HEK293T (cell line): ENCODE measurements at regions not wholly inside any gene's neighbourhood (a gene's known extent, or its start where the extent isn't known, plus 50 kb on each side); places are given as distances from the start of the nearest gene placed in this dataset.

Experiments
- ARNT ChIP-seq: fragments of 450-650 bp; IDR thresholded peaks from 2 replicates; pipeline ENCODE4 v1.6.1; 2017; ENCODE audit warnings: mild to moderate bottlenecking
- BHLHE40 ChIP-seq: fragments of 450-650 bp; IDR thresholded peaks from 2 replicates; pipeline ENCODE4 v1.6.1; 2016; ENCODE audit warnings: mild to moderate bottlenecking, moderate library complexity, borderline replicate concordance
- CTBP1 ChIP-seq: fragments of 450-650 bp; IDR thresholded peaks from 2 replicates; pipeline ENCODE4 v1.6.1; 2016; ENCODE audit warnings: borderline replicate concordance
- ELF4 ChIP-seq: fragments of 450-650 bp; IDR thresholded peaks from 2 replicates; pipeline ENCODE4 v1.6.1; 2017; ENCODE audit warnings: antibody characterized with exemption
- FOXM1 ChIP-seq: fragments of 450-650 bp; IDR thresholded peaks from 2 replicates; pipeline ENCODE4 v1.6.1; 2017; ENCODE audit warnings: mild to moderate bottlenecking, borderline replicate concordance
- HDGF ChIP-seq: fragments of 450-650 bp; IDR thresholded peaks from 2 replicates; pipeline ENCODE4 v1.6.1; 2017; ENCODE audit warnings: antibody characterized with exemption, borderline replicate concordance
- L3MBTL2 ChIP-seq: fragments of 450-650 bp; conservative IDR thresholded peaks from 2 replicates; pipeline ENCODE4 v1.6.1; 2016; ENCODE audit warnings: mild to moderate bottlenecking
- LEF1 ChIP-seq: fragments of 450-650 bp; IDR thresholded peaks from 2 replicates; pipeline ENCODE4 v1.6.1; 2017; ENCODE audit warnings: mild to moderate bottlenecking, borderline replicate concordance
- SP1 ChIP-seq: fragments of 450-650 bp; IDR thresholded peaks from 2 replicates; pipeline ENCODE4 v1.6.1; 2017
- SUZ12 ChIP-seq: fragments of 450-650 bp; IDR thresholded peaks from 2 replicates; pipeline ENCODE4 v1.6.1; 2016; ENCODE audit warnings: mild to moderate bottlenecking
- TARDBP ChIP-seq: fragments of 450-650 bp; IDR thresholded peaks from 2 replicates; pipeline ENCODE4 v1.6.1; 2016
- ZNF384 ChIP-seq: fragments of 450-650 bp; IDR thresholded peaks from 2 replicates; pipeline ENCODE4 v1.6.1; 2016

DNA sequence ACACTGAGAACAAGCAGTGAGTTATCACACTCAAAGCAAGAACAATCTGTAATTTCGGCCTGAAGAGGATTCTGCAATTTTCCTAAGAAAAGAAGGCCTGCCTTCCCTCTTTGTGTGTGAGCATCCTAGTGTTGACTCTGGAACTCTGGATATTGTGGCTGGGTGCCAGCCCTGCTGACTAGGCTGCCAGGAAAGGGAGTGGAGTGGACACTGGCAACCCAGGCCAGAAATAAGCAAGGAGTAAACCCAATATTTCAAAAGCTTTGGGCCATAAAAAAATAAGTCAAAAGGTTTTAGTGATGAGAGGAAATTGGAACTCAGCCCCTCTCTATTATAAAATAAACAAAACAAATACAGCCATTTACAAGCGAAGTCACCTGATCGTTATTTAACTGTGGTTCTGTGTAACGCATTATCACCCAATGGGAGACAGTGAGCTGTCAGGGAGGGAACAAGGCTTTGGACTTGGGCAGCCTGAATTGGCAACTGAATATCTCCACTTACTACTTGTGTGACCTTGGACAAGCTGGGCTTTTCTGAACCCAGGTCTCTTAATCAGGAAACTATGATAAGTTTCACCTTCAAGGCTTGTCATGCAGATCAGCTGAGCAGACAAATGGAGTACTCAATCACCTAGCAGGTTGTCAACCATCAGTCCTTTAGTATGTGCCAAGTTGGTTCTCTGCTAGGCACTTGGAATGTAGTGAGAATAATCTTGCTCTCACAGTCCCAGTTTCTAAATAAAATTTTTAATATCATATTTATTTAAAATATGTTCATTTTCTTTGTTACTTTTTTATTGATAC is 196.2 kb downstream of the PAX1 start:
- TF ChIP-seq L3MBTL2 (no peak), ELF4 (no peak), FOXM1 (no peak), SP1 (no peak), CTBP1 (no peak), HDGF (no peak), ZNF384 (no peak), SUZ12 (no peak), TARDBP (no peak), ARNT (no peak), LEF1 (no peak), BHLHE40 (no peak)
